ENCODE measurements at regions not wholly inside any gene's neighbourhood (a gene's known extent, or its start where the extent isn't known, plus 50 kb on each side); places are given as distances from the start of the nearest gene placed in this dataset.
"Not testable (repeated sequence)": the region's sequence is repeated elsewhere in the genome, so short reads cannot be mapped to it uniquely, and the experiment has no call there.

DNA sequence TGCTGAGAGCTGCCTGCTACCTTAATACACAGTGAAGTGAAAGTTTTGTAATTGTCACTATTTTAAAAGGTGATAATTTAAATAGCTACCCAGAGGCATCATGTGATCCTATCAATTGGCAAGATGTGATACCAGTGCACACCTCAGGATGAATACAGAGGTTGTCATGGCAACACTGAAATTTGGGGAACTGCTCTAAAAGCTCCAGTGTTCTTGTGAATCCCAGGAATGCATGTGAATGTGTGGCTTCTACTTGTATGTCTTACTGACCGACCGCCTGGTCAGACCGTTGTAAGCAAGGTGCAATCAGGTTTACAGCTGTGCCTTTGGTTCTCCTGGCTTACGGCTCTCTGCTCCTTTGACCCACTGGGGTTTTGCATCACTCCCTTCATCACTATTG, 146.3 kb upstream of the GJE1 start:
- Histone ChIP-seq H3K4me1 (ENCODE audit: insufficient read depth) (no peaks in the 10 kb centered on the region), H3K79me2 (no peaks in the 10 kb centered on the region), H3K9me2 (replicated peaks; ENCODE audit: insufficient read depth) (no peaks in the 10 kb centered on the region), H2AFZ (no peak overlapping the region), H3K36me3 (replicated peaks; ENCODE audit: insufficient read depth, low read depth) (no peaks in the 10 kb centered on the region), H3K27me3 (no peaks in the 10 kb centered on the region), H3K9me3 (ENCODE audit: low read depth) (no peaks in the 10 kb centered on the region), H3K27ac (no peak overlapping the region), H3K4me3 (no peak overlapping the region), H4K20me1 (ENCODE audit: insufficient read depth, poor library complexity, severe bottlenecking) (no peaks in the 10 kb centered on the region), H3K4me2 (no peak overlapping the region)
- 75% methylated on average over 4 of the region's 4 CpGs for WGBS (ENCODE audit: low lambda C conversion rate, missing lambda C conversion rate)
- no peak for TF ChIP-seq EZH2 (IDR thresholded peaks at IDR 0.05; ENCODE audit: borderline replicate concordance)
- TF ChIP-seq, protein P1, sequence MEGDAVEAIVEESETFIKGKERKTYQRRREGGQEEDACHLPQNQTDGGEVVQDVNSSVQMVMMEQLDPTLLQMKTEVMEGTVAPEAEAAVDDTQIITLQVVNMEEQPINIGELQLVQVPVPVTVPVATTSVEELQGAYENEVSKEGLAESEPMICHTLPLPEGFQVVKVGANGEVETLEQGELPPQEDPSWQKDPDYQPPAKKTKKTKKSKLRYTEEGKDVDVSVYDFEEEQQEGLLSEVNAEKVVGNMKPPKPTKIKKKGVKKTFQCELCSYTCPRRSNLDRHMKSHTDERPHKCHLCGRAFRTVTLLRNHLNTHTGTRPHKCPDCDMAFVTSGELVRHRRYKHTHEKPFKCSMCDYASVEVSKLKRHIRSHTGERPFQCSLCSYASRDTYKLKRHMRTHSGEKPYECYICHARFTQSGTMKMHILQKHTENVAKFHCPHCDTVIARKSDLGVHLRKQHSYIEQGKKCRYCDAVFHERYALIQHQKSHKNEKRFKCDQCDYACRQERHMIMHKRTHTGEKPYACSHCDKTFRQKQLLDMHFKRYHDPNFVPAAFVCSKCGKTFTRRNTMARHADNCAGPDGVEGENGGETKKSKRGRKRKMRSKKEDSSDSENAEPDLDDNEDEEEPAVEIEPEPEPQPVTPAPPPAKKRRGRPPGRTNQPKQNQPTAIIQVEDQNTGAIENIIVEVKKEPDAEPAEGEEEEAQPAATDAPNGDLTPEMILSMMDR (IDR thresholded peaks at IDR 0.05; ENCODE audit: poor library complexity) = no peak
- no peak for TF ChIP-seq EZH2phosphoT487 (IDR thresholded peaks at IDR 0.05; ENCODE audit: low read depth, severe bottlenecking, unreplicated experiment)
- no peak for DNase-seq (ENCODE audit: low spot score)

DNA sequence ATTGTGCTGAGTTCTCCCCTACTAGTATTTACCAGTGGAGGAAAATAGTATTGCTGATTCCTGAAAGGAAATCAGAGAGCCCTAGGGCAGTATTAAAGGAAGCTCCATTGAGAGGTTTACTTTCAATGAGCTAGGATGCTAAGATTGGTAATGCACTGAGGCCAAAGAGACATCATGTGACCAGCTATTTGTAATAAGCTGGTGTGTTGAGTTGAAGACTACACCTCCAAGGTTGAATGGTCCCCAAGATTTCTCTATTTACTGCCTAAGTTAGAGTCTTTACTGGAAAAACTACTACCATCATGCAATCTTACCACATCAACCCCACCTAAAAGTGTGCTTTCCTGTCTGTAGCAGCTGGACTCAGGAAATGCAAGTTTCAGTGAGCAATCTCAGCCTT, 151.5 kb upstream of the GJE1 start:
- TF ChIP-seq, protein P1 (IDR thresholded peaks at IDR 0.05; ENCODE audit: poor library complexity) = no peak
- TF ChIP-seq EZH2phosphoT487 (IDR thresholded peaks at IDR 0.05; ENCODE audit: low read depth, severe bottlenecking, unreplicated experiment) (no peak), EZH2 (IDR thresholded peaks at IDR 0.05; ENCODE audit: borderline replicate concordance) (no peak)
- no peak overlapping the region for H3K4me3 ChIP-seq
- H2AFZ ChIP-seq = no peak overlapping the region
- no peaks in the 10 kb centered on the region for H3K9me2 ChIP-seq (replicated peaks; ENCODE audit: insufficient read depth)
- no peak overlapping the region for H3K4me2 ChIP-seq
- H3K27me3 ChIP-seq = no peaks in the 10 kb centered on the region
- H4K20me1 ChIP-seq (ENCODE audit: insufficient read depth, poor library complexity, severe bottlenecking) = no peaks in the 10 kb centered on the region
- H3K9me3 ChIP-seq (ENCODE audit: low read depth) = no peaks in the 10 kb centered on the region
- H3K79me2 ChIP-seq = no peaks in the 10 kb centered on the region
- H3K36me3 ChIP-seq (replicated peaks; ENCODE audit: insufficient read depth, low read depth) = no peaks in the 10 kb centered on the region
- DNase-seq (ENCODE audit: low spot score) = no peak
- no peak overlapping the region for H3K27ac ChIP-seq
- no peaks in the 10 kb centered on the region for H3K4me1 ChIP-seq (ENCODE audit: insufficient read depth)

DNA sequence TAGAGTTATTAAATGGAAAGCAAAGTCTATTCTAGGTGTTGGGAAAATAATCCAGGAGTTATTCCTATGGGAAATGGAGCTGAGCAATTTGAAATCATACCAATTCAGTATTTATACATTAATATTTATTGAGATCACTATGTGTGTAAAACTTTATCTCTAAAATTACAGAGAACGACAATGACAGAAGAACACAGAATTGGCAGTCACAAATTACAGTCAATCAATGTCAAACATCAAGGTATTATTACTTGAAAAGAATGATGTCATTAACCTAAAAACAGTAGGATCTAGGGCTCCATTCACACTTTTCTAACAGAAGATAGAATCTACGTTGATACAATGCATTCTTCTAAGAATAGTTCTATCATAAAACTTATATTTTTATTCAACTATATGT, 154.9 kb upstream of the GJE1 start:
- Histone ChIP-seq H3K9me3 (ENCODE audit: low read depth) (no peaks in the 10 kb centered on the region), H3K4me1 (ENCODE audit: insufficient read depth) (no peaks in the 10 kb centered on the region), H2AFZ (no peak overlapping the region), H4K20me1 (ENCODE audit: insufficient read depth, poor library complexity, severe bottlenecking) (no peaks in the 10 kb centered on the region), H3K4me2 (no peak overlapping the region), H3K27ac (no peak overlapping the region), H3K79me2 (no peaks in the 10 kb centered on the region), H3K4me3 (no peak overlapping the region), H3K9me2 (replicated peaks; ENCODE audit: insufficient read depth) (no peaks in the 10 kb centered on the region), H3K27me3 (no peaks in the 10 kb centered on the region), H3K36me3 (replicated peaks; ENCODE audit: insufficient read depth, low read depth) (no peaks in the 10 kb centered on the region)
- 95% methylated on average over 2 of the region's 2 CpGs for WGBS (ENCODE audit: low lambda C conversion rate, missing lambda C conversion rate)
- TF ChIP-seq, protein P1 (IDR thresholded peaks at IDR 0.05; ENCODE audit: poor library complexity) = no peak
- TF ChIP-seq EZH2phosphoT487 (IDR thresholded peaks at IDR 0.05; ENCODE audit: low read depth, severe bottlenecking, unreplicated experiment) (no peak), EZH2 (IDR thresholded peaks at IDR 0.05; ENCODE audit: borderline replicate concordance) (no peak)
- DNase-seq (ENCODE audit: low spot score) = no peak

DNA sequence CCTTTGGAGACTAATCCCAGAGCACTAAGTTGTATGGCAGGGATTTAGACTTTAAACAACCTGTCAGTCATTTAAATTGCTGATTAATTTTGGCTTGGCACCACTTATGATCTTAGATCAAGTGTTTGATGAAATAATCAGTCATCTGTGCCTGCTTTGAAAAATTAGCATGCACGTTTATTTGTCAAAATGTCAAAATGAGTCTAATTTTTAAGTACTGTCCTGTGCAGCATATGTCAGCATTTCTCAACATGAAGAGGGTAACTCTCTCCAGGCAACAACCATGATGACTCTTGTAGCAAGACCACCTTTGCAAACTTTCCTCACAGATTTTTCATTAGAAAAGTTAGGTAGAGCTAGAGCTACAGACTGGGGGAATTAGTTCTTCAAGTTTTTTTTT, 155.7 kb upstream of the GJE1 start:
- Histone ChIP-seq H3K9me3 (ENCODE audit: low read depth) (no peaks in the 10 kb centered on the region), H3K9me2 (replicated peaks; ENCODE audit: insufficient read depth) (no peaks in the 10 kb centered on the region), H3K27me3 (no peaks in the 10 kb centered on the region), H3K79me2 (no peaks in the 10 kb centered on the region), H3K4me1 (ENCODE audit: insufficient read depth) (no peaks in the 10 kb centered on the region), H2AFZ (no peak overlapping the region), H3K4me2 (no peak overlapping the region), H3K4me3 (no peak overlapping the region), H3K36me3 (replicated peaks; ENCODE audit: insufficient read depth, low read depth) (no peaks in the 10 kb centered on the region), H4K20me1 (ENCODE audit: insufficient read depth, poor library complexity, severe bottlenecking) (no peaks in the 10 kb centered on the region), H3K27ac (no peak overlapping the region)
- DNase-seq (ENCODE audit: low spot score) = no peak
- 84% methylated on average over 1 of the region's 1 CpG for WGBS (ENCODE audit: low lambda C conversion rate, missing lambda C conversion rate)
- no peak for TF ChIP-seq EZH2phosphoT487 (IDR thresholded peaks at IDR 0.05; ENCODE audit: low read depth, severe bottlenecking, unreplicated experiment)
- no peak for TF ChIP-seq EZH2 (IDR thresholded peaks at IDR 0.05; ENCODE audit: borderline replicate concordance)
- TF ChIP-seq, protein P1 (IDR thresholded peaks at IDR 0.05; ENCODE audit: poor library complexity) = no peak

DNA sequence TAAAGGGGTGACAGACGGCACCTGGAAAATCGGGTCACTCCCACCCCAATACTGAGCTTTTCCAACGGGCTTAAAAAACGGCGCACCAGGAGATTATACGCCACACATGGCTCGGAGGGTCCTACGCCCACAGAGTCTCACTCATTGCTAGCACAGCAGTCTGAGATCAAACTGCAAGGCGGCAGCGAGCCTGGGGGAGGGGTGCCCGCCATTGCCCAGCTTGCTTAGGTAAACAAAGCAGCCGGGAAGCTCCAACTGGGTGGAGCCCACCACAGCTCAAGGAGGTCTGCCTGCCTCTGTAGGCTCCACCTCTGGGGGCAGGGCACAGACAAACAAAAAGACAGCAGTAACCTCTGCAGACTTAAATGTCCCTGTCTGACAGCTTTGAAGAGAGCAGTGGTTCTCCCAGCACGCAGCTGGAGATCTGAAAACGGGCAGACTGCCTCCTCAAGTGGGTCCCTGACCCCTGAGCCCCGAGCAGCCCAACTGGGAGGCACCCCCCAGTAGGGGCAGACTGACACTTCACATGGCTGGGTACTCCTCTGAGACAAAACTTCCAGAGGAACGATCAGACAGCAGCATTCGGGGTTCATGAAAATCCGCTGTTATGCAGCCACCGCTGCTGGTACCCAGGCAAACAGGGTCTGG, 162.8 kb upstream of the GJE1 start:
- H3K36me3 ChIP-seq (replicated peaks; ENCODE audit: insufficient read depth, low read depth); H3K79me2 ChIP-seq; H3K9me2 ChIP-seq (replicated peaks; ENCODE audit: insufficient read depth); H3K4me2 ChIP-seq; H3K27ac ChIP-seq; H3K4me3 ChIP-seq; H3K4me1 ChIP-seq (ENCODE audit: insufficient read depth); H4K20me1 ChIP-seq (ENCODE audit: insufficient read depth, poor library complexity, severe bottlenecking); H2AFZ ChIP-seq; H3K9me3 ChIP-seq (ENCODE audit: low read depth); DNase-seq (ENCODE audit: low spot score); H3K27me3 ChIP-seq: not testable (repeated sequence)
- WGBS (ENCODE audit: low lambda C conversion rate, missing lambda C conversion rate) = 83% methylated on average over 19 of the region's 19 CpGs

Measured in hepatocyte (in vitro differentiated cells).